ENCODE measurements at regions not wholly inside any gene's neighbourhood (a gene's known extent, or its start where the extent isn't known, plus 50 kb on each side); places are given as distances from the start of the nearest gene placed in this dataset.
A peak's percentile ranks its signal among the peaks of the same experiment; 100 is the strongest.

GRCh38 chr10:33720161-33720560 lies 385.7 kb upstream of the NRP1 start:
- Histone ChIP-seq H3K27ac (replicated peaks) (no peak overlapping the region), H3K27me3 (ENCODE audit: insufficient read depth, poor library complexity, severe bottlenecking) (no peaks in the 10 kb centered on the region), H3K4me3 (replicated peaks; ENCODE audit: insufficient read depth, low read length) (no peak overlapping the region)
- TF ChIP-seq, protein P1, sequence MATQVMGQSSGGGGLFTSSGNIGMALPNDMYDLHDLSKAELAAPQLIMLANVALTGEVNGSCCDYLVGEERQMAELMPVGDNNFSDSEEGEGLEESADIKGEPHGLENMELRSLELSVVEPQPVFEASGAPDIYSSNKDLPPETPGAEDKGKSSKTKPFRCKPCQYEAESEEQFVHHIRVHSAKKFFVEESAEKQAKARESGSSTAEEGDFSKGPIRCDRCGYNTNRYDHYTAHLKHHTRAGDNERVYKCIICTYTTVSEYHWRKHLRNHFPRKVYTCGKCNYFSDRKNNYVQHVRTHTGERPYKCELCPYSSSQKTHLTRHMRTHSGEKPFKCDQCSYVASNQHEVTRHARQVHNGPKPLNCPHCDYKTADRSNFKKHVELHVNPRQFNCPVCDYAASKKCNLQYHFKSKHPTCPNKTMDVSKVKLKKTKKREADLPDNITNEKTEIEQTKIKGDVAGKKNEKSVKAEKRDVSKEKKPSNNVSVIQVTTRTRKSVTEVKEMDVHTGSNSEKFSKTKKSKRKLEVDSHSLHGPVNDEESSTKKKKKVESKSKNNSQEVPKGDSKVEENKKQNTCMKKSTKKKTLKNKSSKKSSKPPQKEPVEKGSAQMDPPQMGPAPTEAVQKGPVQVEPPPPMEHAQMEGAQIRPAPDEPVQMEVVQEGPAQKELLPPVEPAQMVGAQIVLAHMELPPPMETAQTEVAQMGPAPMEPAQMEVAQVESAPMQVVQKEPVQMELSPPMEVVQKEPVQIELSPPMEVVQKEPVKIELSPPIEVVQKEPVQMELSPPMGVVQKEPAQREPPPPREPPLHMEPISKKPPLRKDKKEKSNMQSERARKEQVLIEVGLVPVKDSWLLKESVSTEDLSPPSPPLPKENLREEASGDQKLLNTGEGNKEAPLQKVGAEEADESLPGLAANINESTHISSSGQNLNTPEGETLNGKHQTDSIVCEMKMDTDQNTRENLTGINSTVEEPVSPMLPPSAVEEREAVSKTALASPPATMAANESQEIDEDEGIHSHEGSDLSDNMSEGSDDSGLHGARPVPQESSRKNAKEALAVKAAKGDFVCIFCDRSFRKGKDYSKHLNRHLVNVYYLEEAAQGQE (IDR thresholded peaks at IDR 0.05; ENCODE audit: insufficient replicate concordance, low read depth): no peak
- TF ChIP-seq GABPA (IDR thresholded peaks at IDR 0.05; ENCODE audit: low read depth) (no peak), SPI1 (IDR thresholded peaks at IDR 0.05; ENCODE audit: borderline replicate concordance, low read depth) (no peak), POLR2AphosphoS5 (IDR thresholded peaks at IDR 0.05; ENCODE audit: low read depth) (no peak)
- TF ChIP-seq, protein P2, sequence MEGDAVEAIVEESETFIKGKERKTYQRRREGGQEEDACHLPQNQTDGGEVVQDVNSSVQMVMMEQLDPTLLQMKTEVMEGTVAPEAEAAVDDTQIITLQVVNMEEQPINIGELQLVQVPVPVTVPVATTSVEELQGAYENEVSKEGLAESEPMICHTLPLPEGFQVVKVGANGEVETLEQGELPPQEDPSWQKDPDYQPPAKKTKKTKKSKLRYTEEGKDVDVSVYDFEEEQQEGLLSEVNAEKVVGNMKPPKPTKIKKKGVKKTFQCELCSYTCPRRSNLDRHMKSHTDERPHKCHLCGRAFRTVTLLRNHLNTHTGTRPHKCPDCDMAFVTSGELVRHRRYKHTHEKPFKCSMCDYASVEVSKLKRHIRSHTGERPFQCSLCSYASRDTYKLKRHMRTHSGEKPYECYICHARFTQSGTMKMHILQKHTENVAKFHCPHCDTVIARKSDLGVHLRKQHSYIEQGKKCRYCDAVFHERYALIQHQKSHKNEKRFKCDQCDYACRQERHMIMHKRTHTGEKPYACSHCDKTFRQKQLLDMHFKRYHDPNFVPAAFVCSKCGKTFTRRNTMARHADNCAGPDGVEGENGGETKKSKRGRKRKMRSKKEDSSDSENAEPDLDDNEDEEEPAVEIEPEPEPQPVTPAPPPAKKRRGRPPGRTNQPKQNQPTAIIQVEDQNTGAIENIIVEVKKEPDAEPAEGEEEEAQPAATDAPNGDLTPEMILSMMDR (IDR thresholded peaks at IDR 0.05; ENCODE audit: insufficient read depth, low read length): no peak
- no peak for DNase-seq (ENCODE audit: low read depth in 1 of 2, low spot score in 1 of 2)

DNA sequence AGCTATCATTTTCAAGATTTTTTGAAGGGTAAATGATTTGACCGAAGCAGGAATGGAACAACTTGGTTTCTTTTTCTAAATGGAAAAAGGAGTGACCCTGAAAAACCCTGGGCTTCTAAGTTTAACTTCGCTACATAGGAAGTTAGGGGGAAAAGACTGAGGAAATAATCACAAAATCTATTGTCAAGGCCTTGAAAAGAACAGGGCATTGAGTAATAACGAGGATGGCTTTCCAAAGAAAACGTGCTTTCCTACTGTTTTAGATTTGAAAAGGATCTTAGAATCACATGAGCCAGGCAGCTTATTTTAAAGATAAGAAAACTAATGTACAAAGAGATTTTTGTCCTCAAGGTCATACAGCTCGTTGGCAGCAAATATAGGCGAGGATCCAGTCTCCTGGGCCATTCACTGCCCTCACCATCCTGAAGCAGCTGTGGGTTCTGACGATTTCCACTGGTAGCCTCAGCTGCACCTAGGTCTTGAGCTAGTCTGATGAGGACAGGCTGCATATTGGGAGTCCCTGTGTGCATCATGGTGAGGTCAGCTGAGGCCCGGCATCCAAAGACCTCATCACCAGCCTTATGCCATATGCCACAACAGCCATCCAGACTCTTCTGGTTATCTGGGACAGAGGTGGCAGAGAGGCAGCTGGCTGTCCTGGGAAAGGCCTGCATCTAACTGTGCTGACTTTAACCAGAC lies 384.7 kb upstream of the NRP1 start:
- no peak for TF ChIP-seq POLR2AphosphoS5 (IDR thresholded peaks at IDR 0.05; ENCODE audit: low read depth)
- TF ChIP-seq, protein P1 (IDR thresholded peaks at IDR 0.05; ENCODE audit: insufficient replicate concordance, low read depth): no peak
- TF ChIP-seq, protein P2 (IDR thresholded peaks at IDR 0.05; ENCODE audit: insufficient read depth, low read length): no peak
- TF ChIP-seq SPI1 (IDR thresholded peaks at IDR 0.05; ENCODE audit: borderline replicate concordance, low read depth): no peak
- TF ChIP-seq GABPA (IDR thresholded peaks at IDR 0.05; ENCODE audit: low read depth): no peak
- Histone ChIP-seq H3K27me3 (ENCODE audit: insufficient read depth, poor library complexity, severe bottlenecking) (no peaks in the 10 kb centered on the region), H3K27ac (replicated peaks) (no peak overlapping the region), H3K4me3 (replicated peaks; ENCODE audit: insufficient read depth, low read length) (no peak overlapping the region)
- DNase-seq (ENCODE audit: low read depth in 1 of 2, low spot score in 1 of 2): no peak

- DNase-seq (ENCODE audit: low read depth in 1 of 2, low spot score in 1 of 2): peak; percentile 33 to 63
- TF ChIP-seq, protein P2 (IDR thresholded peaks at IDR 0.05; ENCODE audit: insufficient read depth, low read length): no peak
- TF ChIP-seq SPI1 (IDR thresholded peaks at IDR 0.05; ENCODE audit: borderline replicate concordance, low read depth) (peak; percentile 93), POLR2AphosphoS5 (IDR thresholded peaks at IDR 0.05; ENCODE audit: low read depth) (peak; percentile 82), GABPA (IDR thresholded peaks at IDR 0.05; ENCODE audit: low read depth) (no peak)
- TF ChIP-seq, protein P1 (IDR thresholded peaks at IDR 0.05; ENCODE audit: insufficient replicate concordance, low read depth): no peak
- H3K4me3 ChIP-seq (replicated peaks; ENCODE audit: insufficient read depth, low read length): no peak overlapping the region
- H3K27ac ChIP-seq (replicated peaks): no peak overlapping the region
- no peaks in the 10 kb centered on the region for H3K27me3 ChIP-seq (ENCODE audit: insufficient read depth, poor library complexity, severe bottlenecking)
Measured at GRCh38 chr10:33716501-33717267, 382.2 kb upstream of the NRP1 start.

Measured in HL-60 (cell line).